ENCODE measurements at regions not wholly inside any gene's neighbourhood (a gene's known extent, or its start where the extent isn't known, plus 50 kb on each side); places are given as distances from the start of the nearest gene placed in this dataset.

GRCh38 chr4:132240081-132240480 is 909.0 kb upstream of the PCDH10 start:
- DNase-seq (ENCODE audit: low read depth in 3 of 3, low spot score in 2 of 3), result no peak

- DNase-seq (ENCODE audit: low read depth in 3 of 3, low spot score in 2 of 3), result no peak
Measured at GRCh38 chr4:132245319-132245718, 903.8 kb upstream of the PCDH10 start.

DNA sequence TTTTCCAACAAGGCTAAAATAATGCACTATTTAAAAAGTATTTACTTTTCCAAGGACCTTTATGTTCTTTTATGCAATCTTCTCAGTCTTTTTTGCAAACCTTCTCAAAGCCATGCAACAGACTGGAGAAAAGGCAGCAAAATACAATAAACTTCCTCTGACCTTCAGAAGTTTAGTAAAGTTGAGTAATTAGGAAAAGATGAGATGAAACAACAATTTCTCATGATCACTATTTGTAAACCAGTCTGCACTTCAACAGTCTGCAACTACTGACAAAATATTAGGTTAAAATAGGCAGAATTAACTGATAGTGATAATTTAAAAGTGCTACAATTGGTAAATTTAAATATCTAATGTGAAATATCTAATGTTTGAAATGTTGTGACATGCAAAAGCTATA is 884.9 kb upstream of the PCDH10 start:
- no peak for DNase-seq (ENCODE audit: low read depth in 3 of 3, low spot score in 2 of 3)

GRCh38 chr4:132266374-132266773 is 882.7 kb upstream of the PCDH10 start:
- no peak for DNase-seq (ENCODE audit: low read depth in 3 of 3, low spot score in 2 of 3)

- DNase-seq (ENCODE audit: low read depth in 3 of 3, low spot score in 2 of 3), result no peak
Measured at GRCh38 chr4:132267321-132267720, 881.8 kb upstream of the PCDH10 start.

GRCh38 chr4:132269303-132269990 is 879.6 kb upstream of the PCDH10 start:
- no peak for DNase-seq (ENCODE audit: low read depth in 3 of 3, low spot score in 2 of 3)

GRCh38 chr4:132275583-132276121 is 873.4 kb upstream of the PCDH10 start:
- DNase-seq (ENCODE audit: low read depth in 3 of 3, low spot score in 2 of 3), result no peak

DNA sequence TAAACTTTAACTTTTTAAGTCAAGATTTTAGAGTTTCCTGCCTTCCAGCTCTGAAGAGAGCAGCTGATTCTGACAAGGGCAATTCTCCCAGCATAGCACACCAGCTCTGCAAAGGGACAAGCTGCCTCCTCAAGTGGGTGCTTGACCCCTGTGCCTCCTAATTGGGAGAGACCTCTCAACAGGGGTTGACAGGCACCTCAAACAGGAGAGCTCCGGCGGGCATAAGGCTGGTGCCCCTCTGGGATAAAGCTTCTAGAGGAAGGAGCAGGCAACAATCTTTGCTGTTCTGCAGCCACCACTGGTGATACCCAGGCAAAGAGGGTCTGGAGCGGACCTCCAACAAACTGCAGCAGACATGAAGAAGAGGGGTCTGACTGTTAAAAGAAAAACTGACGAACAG is 872.9 kb upstream of the PCDH10 start:
- no peak for DNase-seq (ENCODE audit: low read depth in 3 of 3, low spot score in 2 of 3)

- no peak for DNase-seq (ENCODE audit: low read depth in 3 of 3, low spot score in 2 of 3)
Measured at GRCh38 chr4:132276989-132277388, 872.1 kb upstream of the PCDH10 start.

- DNase-seq (ENCODE audit: low read depth in 3 of 3, low spot score in 2 of 3), result no peak
Measured at GRCh38 chr4:132281733-132282132, 867.4 kb upstream of the PCDH10 start.

GRCh38 chr4:132284910-132285426 is 864.1 kb upstream of the PCDH10 start:
- DNase-seq (ENCODE audit: low read depth in 3 of 3, low spot score in 2 of 3), result no peak

- DNase-seq (ENCODE audit: low read depth in 3 of 3, low spot score in 2 of 3), result no peak
Measured at GRCh38 chr4:132297346-132297745, 851.7 kb upstream of the PCDH10 start.

DNA sequence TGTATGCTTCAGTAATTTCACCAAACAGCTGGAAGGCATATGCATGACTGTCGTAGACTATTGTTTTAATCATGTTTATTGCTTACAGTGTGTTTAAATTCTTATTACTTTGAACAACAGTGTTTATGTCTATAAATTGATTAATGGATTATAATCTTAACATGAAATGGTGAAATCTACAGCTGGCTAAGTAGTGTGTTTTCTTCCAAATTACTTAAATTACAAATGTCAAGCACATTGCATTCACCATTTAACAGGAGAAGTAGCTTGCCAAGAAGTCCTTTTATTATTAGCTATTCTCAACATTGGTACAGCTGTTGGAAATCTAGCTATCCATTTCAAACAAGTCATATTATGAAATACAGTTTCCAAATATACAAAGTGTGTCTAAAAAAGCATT is 849.3 kb upstream of the PCDH10 start:
- peak in 1 of 3 donors; percentile 21 for DNase-seq (ENCODE audit: low read depth in 3 of 3, low spot score in 2 of 3)

GRCh38 chr4:132312521-132312920 is 836.6 kb upstream of the PCDH10 start:
- no peak for DNase-seq (ENCODE audit: low read depth in 3 of 3, low spot score in 2 of 3)

DNA sequence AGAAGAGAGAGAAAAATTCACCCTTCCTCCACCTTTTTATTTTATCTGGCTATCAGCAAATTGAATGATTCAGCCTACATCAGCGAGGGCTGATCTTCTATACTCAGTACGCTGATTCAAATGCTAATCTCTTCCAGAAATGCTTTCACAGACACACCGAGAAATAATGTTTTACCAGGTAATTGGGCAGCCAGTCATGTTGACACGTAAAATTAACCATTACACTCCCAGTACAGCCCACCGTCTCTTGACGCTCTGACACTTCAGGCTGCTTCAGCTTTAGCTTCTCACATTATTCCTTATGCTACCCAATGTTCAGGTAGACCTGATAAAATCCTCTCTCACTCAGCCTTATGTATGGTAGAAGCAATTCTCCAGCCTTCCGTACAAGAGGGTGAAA is 835.2 kb upstream of the PCDH10 start:
- DNase-seq (ENCODE audit: low read depth in 3 of 3, low spot score in 2 of 3), result no peak

DNA sequence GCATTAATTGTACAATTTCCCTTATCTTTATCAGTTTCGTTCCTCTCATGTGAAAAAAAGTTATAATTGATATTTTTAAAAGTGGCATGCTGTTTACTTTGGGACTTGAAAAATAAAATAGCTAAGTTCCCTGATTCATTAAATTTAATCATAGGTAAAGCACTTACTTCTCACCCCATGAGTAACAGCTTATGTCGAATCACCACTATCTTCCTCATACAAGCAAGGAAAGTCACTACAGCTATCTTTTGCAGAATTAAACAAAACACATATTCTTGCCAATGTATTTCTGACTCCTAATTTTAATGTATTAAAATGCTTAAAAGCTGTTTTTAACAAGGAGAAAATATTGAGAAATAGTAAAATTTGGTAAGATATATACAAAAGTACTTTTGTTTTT is 832.4 kb upstream of the PCDH10 start:
- DNase-seq (ENCODE audit: low read depth in 3 of 3, low spot score in 2 of 3), result no peak

DNA sequence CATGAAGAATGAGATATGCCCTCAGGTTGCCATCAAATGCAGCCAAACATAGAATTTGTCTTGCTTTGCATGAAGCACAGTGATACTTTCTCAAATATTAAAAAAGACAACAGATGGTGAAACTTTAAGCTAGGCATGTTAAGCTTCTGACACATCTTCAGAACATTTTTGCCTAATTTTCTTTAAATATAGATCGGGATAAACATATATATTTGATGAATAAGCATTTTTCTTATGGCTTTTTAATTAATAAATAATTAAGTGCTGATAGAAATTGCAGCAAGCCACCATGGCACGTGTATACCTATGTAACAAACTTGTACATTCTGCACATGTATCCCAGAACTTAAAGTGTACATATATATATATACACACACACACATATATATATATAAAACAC is 831.2 kb upstream of the PCDH10 start:
- DNase-seq (ENCODE audit: low read depth in 3 of 3, low spot score in 2 of 3), result no peak

DNA sequence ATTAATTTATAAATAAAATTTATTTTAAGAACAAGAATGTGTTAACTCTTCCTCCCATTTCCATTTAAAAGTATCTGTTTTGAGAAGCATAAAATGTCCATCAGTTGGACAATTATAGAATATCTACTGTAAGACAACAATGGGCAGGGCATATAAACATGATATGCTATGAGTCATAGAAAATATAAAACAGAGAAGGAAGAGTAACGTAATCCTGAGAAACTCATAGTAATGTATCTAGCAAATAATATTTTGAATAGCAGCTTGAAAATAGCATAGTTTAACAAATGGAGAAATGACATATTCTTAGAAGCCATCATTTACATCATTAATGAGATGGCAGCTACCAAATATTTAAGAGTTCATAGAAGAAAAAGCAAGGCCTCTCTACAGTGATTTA is 820.3 kb upstream of the PCDH10 start:
- DNase-seq (ENCODE audit: low read depth in 3 of 3, low spot score in 2 of 3), result no peak

DNA sequence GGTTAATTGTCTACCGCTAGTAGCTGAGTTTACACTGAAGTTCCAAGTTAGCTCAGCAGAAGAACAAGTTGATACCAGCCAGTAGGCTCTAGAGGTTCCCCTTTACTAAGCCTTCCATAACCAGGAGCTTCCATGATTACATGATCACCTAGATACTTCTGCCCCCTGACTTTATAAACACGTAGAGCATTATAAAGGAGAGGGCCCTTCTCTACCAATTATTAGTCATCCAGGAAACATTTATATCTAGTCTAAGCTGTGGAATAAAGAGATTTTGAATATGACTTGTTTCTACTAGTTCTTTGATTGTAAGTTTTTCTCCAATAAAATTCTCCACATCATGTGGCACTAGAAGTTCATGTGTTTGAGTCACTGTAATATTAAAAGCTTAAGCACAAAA is 818.1 kb upstream of the PCDH10 start:
- no peak for DNase-seq (ENCODE audit: low read depth in 3 of 3, low spot score in 2 of 3)

DNA sequence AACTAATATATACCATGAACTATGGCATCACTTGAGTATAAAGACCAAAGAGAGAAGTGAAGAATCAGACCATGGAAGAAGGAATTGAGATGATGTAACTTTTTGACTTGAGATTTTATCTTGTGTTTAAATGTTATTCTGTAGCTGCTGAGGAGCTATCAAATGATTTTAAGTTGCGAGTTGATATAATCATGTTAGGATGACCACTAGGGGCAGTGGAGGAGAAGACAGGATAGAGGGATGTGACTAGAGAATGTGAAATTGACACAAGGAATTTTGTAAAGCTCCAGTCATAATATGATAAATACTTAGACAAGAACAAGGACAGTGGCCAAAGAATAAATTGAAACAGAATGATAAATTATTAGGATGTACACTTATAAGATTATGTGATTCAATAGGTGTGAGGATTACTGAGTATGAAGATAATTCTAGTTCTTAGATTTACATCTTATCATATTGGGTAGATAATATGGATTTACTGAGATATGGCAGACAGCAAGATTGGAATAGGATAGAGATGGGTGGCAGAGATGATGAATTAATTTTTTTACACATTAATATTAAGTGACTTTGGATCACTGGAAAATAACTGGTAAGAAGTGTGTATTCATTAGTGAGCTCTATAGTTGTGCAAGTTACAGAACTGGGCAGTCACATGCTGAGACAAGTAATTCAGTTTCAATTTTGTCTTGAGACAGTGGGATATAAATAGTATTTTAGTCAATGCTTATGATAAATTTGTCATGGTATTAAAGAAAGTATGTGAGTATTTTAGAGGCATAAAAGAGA is 816.0 kb upstream of the PCDH10 start:
- no peak for DNase-seq (ENCODE audit: low read depth in 3 of 3, low spot score in 2 of 3)

GRCh38 chr4:132333724-132334047 is 815.4 kb upstream of the PCDH10 start:
- no peak for DNase-seq (ENCODE audit: low read depth in 3 of 3, low spot score in 2 of 3)

GRCh38 chr4:132334081-132334480 is 815.0 kb upstream of the PCDH10 start:
- no peak for DNase-seq (ENCODE audit: low read depth in 3 of 3, low spot score in 2 of 3)

Measured in right renal cortex interstitium (tissue), 3 donors.